ENCODE measurements at regions not wholly inside any gene's neighbourhood (a gene's known extent, or its start where the extent isn't known, plus 50 kb on each side); places are given as distances from the start of the nearest gene placed in this dataset.

GRCh38 chr5:98721231-98721928, 52.1 kb upstream of the RGMB start:
- no peaks in the 10 kb centered on the region for H3K4me1 ChIP-seq (ENCODE audit: control insufficient read depth, insufficient read depth, low read length)
- H3K27ac ChIP-seq (ENCODE audit: low read depth, low read length), result no peak overlapping the region
- no peaks in the 10 kb centered on the region for H3K27me3 ChIP-seq (ENCODE audit: control insufficient read depth, insufficient read depth, low read length)
- no peak overlapping the region for H3K4me3 ChIP-seq (ENCODE audit: low read depth, low read length)
- H3K9me3 ChIP-seq (ENCODE audit: control insufficient read depth, insufficient read depth, low read length), result no peaks in the 10 kb centered on the region
- H3K9ac ChIP-seq (ENCODE audit: low read depth, low read length), result no peak overlapping the region
- no peaks in the 10 kb centered on the region for H3K36me3 ChIP-seq (ENCODE audit: control insufficient read depth, insufficient read depth, low read length)

DNA sequence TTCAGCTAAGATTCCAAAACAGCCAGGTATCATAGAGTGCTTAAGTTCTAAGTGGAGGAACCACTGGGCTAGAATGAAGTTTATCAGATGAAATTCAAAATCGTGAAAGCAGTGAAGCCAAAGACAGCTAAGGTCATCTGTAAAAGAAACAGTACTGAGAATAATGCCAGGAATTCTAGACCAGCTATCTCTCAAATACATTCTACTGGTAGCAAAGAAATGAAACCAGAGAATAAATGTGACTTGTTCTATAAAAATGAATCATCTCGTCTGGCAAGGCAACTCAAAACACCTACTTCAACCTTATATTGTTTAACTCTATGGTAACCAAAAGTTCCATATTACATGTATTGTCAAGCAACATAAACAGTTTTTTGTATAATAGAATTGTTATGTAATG, 51.3 kb upstream of the RGMB start:
- Histone ChIP-seq H3K9ac (ENCODE audit: low read depth, low read length) (no peak overlapping the region), H3K9me3 (ENCODE audit: control insufficient read depth, insufficient read depth, low read length) (no peaks in the 10 kb centered on the region), H3K27ac (ENCODE audit: low read depth, low read length) (no peak overlapping the region), H3K4me3 (ENCODE audit: low read depth, low read length) (no peak overlapping the region), H3K4me1 (ENCODE audit: control insufficient read depth, insufficient read depth, low read length) (no peaks in the 10 kb centered on the region), H3K36me3 (ENCODE audit: control insufficient read depth, insufficient read depth, low read length) (no peaks in the 10 kb centered on the region), H3K27me3 (ENCODE audit: control insufficient read depth, insufficient read depth, low read length) (no peaks in the 10 kb centered on the region)

DNA sequence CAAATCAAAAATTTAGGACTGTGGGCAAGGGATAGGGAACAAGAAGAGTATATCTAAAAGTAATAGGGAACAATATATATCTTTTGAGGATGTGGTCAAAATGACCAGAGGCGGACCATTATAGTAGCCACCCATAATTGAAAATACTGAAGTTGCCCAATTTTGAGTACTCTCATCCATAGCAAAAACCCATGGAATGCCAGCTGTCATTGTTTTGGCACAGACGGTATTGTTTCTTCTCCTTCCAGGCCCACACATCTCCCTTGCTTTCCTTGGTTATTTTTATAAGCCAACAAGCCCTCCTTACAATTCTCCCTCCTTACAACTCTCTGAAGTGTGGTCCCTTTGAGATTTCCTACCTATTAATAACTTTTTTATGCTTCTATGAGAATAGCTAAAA, 50.4 kb upstream of the RGMB start:
- Histone ChIP-seq H3K9me3 (ENCODE audit: control insufficient read depth, insufficient read depth, low read length) (no peaks in the 10 kb centered on the region), H3K4me3 (ENCODE audit: low read depth, low read length) (no peak overlapping the region), H3K27me3 (ENCODE audit: control insufficient read depth, insufficient read depth, low read length) (no peaks in the 10 kb centered on the region), H3K4me1 (ENCODE audit: control insufficient read depth, insufficient read depth, low read length) (no peaks in the 10 kb centered on the region), H3K36me3 (ENCODE audit: control insufficient read depth, insufficient read depth, low read length) (no peaks in the 10 kb centered on the region), H3K9ac (ENCODE audit: low read depth, low read length) (no peak overlapping the region), H3K27ac (ENCODE audit: low read depth, low read length) (no peak overlapping the region)
